Tongue (tissue), 1 donor: ENCODE measurements at regions not wholly inside any gene's neighbourhood (a gene's known extent, or its start where the extent isn't known, plus 50 kb on each side); places are given as distances from the start of the nearest gene placed in this dataset.

Experiments
- DNase-seq: peaks from one replicate; pipeline ENCODE4 v3.0.0-alpha.2; 2015

DNA sequence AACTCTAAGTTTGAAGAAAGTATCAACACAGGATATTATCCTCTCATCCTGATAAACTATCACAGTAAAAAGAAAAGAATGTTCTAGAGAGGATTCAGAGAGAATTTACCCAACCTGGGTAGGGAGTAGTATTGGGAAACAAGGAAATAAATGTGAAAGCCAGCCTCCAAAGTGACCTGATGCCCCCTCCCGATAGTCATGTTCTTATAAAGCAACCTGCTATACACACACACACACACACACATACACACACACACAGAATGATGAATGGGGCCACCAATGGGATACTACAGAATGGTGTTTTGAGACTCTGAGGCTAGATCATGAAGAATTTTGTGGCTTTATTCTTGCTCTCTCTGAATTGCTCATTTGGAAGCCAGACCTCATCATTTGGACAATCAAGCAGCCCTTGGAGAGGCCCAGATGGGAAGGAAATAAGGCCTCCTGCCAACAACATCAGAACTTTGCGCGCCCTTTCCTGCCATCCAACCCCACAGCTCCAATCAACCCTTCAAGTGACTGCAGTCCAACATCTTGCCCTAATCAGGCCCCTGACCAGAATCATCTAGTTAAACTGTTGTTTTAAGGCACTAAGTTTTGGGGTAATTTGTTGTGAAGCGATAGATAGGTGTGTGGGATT lies 807.9 kb upstream of the ARGLU1 start:
- no peak for DNase-seq

- DNase-seq = no peak
Observed at GRCh38 chr13:107374038-107374437, 806.1 kb upstream of the ARGLU1 start.

DNA sequence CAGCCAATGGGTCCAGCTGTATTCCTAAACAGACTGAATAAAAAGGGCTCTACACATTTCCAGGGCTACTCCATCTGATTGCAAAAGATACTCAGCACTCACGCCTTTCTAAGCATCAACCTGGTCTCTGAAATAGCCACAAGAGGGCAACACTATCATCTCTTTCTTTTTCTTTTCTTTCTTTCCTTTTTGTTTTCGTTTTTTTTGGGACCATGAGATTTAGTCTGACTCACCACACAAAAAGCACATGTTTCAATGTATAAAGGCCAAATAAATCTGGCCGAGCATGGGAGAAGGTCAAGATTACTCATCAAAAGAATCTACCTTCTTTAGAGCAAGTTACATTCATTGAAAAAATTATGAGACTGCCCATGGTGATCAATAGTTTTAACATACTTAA lies 805.6 kb upstream of the ARGLU1 start:
- peak; percentile 24 for DNase-seq

GRCh38 chr13:107370015-107370785 lies 802.3 kb upstream of the ARGLU1 start:
- DNase-seq = no peak

GRCh38 chr13:107367258-107367657 lies 799.3 kb upstream of the ARGLU1 start:
- no peak for DNase-seq

- no peak for DNase-seq
Observed at GRCh38 chr13:107365466-107366215, 797.7 kb upstream of the ARGLU1 start.

DNA sequence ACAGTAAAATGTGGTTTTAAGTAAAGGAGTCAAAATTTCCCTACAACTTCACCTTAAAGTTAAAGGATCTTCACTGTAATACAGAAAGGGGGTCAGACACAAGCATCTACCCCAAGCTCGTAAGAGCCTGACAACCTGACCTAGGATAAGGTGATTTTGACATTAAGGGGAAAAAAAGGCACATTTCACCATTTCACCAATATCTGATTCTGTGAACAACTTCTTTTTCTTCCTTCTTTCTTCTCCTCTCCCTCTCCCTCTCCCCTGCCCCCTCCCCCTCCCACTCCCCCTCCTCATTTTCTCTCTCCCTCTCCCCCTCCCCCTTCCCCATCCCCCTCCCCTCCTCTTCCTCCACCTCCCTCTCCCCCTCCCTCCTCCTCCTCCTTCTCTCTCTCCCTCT lies 796.7 kb upstream of the ARGLU1 start:
- DNase-seq = no peak

DNA sequence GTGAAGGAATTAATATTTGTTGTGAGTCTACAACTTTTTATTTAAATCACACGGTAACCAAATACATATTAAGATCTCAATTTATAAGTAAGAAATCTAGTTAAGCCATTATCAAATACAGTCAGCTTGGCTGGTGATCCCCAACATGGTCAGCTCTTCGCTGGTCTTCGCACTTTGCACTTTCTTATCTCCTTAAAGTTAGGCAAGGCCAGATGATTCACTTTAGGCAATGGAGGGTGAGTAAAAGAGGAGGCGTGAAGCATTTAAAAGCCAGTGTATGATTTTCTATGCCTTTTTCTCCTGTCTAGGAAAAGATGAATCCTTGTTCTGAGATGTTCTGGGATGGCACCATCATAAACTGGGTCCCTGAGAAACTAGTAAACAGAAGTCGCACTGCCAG lies 793.7 kb upstream of the ARGLU1 start:
- no peak for DNase-seq

DNA sequence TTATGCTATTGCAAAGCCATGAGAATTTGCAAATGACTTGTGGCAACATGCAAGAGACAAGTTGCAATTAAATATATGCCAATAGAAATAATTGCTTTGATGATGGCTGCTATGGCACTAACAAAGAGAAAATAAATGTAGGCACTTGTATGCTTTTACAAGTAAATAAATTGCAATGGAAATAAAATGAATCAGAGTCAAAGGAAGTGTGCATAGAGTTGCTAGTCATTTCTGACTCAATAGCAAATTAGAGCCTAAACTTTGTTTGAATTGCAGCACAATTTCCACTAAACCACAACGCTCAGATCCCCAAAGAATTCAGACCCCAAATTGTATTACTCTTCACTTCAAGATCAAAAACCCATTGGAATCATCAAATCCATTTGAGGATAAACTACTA lies 792.1 kb upstream of the ARGLU1 start:
- DNase-seq = no peak

DNA sequence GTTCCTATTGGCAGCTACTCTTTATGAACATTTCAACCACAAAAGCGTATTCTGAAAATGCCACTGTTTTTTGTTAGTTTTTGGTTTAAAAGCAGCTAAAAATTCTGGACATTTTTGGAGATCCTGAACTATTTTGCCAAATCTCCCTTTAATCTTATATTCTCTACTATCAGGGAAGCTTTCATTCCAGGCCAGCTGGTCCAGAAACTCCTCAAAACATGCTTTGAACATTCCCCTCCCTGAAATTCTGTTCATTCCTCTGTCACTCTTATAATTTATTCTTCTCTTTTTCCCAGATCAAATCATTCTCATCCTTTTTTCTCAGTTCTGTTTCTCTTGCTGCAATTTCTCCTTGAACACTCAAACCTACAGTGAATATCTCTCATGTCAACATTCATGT lies 790.9 kb upstream of the ARGLU1 start:
- DNase-seq = no peak

DNA sequence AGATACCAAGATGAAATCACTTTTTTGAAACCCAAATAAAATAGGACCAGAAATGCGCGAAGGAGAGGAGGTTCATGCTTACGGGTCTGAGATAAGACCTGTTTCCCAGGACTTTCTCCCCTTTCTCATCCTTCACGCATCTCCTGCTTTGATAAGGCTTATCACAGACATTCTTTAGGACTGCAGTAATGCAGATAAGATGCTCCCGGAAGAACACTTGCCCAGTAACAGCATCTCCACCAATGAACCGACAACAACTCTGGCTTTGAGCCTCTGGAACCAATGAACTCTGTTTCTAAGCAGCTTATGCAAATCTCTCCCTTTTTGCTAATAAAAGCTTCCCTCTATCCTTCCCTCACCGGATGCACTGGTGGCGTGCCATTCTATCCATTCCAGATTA lies 783.4 kb upstream of the ARGLU1 start:
- no peak for DNase-seq

GRCh38 chr13:107348925-107349324 lies 781.0 kb upstream of the ARGLU1 start:
- DNase-seq = no peak

DNA sequence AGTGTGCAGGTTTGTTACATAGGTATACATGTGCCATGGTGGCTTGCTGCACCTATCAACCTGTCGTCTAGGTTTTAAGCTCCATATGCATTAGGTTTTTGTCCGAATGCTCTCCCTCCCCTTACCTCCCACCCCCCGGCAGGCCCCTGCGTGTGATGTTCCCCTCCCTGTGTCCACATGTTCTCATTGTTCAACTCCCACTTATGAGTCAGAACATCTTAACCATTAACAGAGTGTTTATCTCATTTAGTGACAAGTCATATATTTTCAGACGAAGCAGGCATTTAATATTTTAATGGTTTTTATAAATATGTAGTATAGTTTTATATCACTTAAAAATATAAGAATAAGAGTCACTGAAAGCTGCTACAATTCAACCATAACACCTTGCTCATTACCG lies 780.5 kb upstream of the ARGLU1 start:
- no peak for DNase-seq

DNA sequence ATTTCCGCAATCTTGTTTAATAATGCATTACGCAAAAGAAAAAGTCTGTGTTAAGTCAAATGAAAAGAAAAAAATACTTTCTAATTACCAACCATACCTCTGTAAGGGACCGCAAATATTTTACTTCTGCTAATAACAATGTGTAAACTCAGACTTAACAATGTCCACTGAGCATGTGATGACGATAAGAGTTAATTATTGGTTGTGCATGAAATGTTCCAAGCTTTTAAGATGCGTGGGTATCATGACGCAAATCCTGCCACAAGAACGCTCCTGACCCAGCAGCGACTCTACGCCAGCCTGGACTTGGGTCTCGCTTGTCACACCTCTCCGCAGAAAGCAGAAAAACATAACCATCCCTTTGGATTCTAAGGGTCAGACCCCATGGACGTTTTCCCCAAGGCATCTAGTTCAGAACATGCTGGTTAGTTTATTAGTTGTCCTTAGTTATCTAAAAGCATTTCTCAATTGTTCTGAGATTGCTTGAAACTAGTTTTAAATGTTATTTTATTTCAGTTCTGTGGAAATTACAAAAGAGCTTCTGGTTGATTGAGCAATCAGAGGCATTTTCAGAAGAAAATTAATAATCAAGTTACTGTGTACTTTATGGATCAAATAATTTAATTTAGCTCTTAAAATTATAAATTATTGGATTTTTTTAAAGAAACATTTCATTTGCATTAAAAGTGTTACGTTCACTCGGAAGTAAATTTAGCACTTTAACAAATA lies 779.9 kb upstream of the ARGLU1 start:
- DNase-seq = no peak

DNA sequence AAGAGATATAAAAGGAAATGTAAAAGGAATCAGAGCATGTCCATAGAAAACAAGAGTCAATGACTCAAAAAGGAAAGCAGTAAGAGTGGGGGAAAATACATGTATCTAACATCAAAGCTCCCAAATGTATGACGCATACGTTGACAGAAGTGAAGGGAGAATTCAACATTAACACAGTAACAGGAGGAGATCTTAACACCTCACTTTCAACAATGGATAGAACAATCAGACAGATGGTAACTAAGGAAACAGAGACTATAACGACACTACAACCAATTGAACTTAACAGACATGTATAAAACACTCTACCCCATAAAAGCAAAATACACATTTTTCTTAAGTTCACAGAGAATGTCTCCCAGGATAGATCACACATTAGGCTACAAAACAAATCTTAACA lies 774.8 kb upstream of the ARGLU1 start:
- DNase-seq = no peak

DNA sequence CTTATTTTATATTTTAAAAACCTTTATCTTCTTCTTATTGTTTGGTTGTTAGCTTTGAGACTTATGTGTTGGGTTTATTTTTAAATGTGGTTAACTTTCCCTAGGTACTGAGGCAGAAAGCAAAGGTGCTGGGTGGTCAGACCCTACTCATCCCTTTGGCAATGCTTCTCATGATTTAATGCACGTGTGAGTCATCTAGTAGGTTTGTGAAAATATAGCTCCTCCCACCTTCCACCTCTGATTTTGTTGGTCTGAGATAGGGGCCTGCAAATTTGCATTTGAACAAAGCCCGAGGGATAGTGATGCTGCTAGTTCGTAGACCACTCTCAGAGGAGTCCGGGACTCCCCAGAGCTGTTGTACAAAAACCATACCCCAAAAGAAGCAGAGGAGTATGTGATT lies 771.3 kb upstream of the ARGLU1 start:
- DNase-seq = no peak

DNA sequence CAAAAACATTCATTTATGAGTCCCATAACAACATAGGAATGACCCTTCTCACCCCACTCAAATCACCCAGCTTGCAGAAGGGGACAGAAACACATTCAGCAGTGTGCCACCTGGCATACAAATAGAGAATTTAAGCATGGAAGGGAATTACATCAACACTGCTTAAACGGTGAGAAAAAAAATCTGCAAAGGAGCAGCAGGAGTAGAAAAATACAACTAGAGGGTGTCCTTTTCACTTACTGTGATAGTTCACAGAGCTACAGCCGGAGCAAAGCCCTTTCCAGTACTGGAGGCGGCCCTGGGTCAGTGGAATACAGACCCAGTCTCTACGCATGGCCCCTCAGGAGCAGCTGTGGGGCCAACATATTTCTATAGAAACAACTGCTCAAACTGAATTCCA lies 764.3 kb upstream of the ARGLU1 start:
- peak; percentile 16 for DNase-seq

- DNase-seq = no peak
Observed at GRCh38 chr13:107331359-107331758, 763.4 kb upstream of the ARGLU1 start.

DNA sequence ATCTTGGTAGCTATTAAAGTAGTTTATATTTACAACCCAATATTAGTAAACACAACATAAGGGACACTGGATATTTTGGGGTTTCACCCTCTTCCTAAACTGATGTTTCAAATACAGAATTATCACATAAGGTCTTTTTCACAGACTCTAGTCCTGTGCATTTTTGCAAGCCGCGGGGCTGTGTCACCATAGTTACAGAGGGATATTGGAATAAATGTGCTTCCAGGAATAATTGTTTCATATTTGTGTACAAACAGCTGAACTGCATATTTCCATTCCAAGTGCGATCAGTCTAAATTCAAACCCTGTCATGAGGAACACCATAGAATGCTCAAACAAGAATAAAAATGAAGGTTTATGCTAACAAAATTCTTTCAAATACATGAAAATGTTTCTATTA lies 762.5 kb upstream of the ARGLU1 start:
- no peak for DNase-seq

- DNase-seq = no peak
Observed at GRCh38 chr13:107329991-107330390, 762.1 kb upstream of the ARGLU1 start.

DNA sequence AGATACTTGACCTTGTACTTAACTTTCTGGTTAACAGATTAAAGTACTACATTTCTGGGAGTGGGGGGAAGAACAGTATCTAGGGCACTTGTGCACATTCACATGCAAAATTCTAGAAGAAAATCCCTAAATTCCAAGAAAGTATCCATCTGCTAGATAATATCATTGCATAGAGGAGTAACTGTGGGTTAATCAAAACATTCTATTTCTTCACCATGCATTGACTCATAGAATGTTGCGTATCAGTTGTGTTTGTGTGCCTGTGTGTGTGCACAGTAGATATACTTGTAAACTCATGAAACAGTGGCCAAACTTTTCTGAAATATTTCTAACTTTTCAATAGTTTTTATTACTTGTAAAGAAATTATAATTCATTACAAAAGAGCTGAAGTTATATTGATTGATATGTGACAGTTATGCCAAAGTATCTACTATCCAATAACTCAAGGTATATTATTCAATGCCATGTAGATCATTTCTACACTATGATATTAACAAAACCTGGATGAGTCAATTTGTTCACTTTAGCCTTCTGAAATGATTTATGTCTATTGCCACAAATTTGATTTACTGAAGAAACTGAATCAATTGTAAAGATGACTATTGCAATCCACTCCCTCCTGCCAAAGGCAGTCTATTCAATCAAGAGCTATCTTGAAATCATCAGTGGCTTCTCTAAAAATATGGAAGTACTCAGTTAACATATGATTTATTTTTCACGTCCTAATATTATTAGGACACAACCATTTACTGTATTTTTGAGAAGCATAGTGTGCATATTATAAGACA lies 756.7 kb upstream of the ARGLU1 start:
- no peak for DNase-seq

- no peak for DNase-seq
Observed at GRCh38 chr13:107322228-107322627, 754.3 kb upstream of the ARGLU1 start.
